Stimulated activated CD8-positive, alpha-beta memory T cell treated with anti-CD3 and anti-CD28 coated beads, Interleukin-15, amount 100 ng/mL, for 48 hours (primary cell): ENCODE measurements at regions not wholly inside any gene's neighbourhood (a gene's known extent, or its start where the extent isn't known, plus 50 kb on each side); places are given as distances from the start of the nearest gene placed in this dataset.
"Not testable (repeated sequence)": the region's sequence is repeated elsewhere in the genome, so short reads cannot be mapped to it uniquely, and the experiment has no call there.

Source experiments
- DNase-seq, 2 donors: peaks; one replicate each; pipeline ENCODE4 v3.0.0-alpha.2; 2020; ENCODE audit warnings: low read depth in 2 of 2

DNA sequence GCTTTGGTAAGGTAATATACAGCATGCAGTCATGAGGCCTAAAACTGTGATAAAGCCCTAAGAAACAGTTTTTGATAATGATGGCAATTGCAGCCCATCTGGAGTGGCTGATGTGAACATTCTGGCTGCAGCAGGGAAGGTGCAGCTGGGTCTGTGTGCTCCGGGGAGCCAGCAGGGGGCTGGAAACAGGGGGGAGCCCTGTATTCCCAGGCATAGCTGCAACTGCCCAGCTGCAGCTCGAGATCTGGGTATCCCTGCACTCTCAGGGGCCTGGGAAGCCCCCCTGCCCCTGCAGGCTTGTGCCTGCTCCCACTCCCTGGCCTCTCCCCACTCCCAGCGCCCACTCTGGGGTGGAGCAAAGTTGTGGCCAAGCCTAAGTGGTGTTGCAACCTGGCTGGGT lies 95.6 kb downstream of the RRAGB start:
- no peak for DNase-seq

DNA sequence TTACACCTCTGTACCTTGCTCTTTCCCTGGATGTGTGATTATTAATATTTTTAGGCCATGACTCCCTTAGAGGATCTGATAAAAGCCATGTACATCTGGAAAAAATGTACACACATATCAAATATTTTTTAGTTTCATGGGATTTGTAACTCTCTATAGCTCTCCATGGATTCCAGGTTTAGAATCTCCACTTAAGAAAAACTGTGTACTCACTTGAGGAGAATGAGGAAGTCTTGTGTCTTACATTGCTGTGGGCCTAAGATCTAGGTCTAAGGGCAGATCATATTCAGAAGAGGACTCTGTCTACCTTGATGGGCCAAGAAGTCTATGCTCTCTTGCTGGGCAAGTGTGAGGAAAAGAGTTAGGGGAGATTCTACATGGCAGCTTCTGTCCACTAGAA lies 98.0 kb downstream of the RRAGB start:
- no peak for DNase-seq

DNA sequence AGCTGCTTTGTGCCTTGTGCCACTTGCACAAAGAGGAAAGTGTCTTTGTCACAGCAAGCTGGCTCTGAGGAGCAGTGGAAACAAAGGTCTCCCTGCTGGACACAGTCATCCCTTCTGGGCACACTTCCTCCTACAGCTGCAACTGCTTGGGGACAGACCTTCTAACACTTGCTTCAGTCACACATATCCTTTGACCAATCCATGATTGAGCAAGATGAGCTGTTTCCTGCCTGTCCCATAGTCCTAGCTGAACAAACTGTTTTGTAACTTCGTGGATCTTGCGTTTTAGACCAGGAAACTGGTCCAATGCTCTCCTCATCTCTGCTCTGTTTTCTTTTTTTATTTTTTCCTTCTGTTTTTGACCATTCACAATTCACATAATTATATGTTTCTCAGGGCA lies 98.5 kb downstream of the RRAGB start:
- DNase-seq, result no peak

DNA sequence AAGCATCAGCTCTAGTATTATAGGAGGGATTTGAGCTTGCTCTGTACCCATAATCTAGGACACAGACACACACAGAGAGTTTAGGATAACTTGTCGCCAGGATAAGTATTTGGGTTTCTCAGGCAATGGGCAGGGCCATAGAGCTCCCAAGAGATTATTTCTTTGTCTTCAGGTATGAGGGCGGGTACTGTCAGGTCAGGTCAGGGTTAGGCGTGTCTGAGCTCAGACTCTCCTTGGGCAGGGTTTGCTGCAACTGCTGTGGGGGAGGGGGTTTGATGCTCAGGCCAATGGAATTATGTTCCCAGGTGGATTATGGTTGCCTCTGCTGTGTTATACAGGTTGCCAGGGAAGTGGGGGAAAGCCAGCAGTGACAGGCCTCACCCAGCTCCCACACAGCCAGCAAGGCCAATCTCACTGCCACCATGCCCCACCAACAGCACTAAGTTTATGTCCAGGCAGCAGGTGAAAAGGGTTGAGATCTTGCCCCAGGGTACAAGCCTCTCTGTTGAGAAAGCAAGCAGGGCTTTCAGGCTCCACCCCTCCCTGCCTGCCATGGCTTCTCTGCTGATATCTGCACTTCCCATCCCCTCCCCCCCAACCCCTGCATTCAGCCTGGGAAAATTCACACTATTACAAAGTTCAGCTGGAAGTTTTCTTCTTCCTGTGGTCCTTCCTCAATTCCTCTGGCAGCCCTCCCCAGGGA lies 101.3 kb downstream of the RRAGB start:
- no peak for DNase-seq

DNA sequence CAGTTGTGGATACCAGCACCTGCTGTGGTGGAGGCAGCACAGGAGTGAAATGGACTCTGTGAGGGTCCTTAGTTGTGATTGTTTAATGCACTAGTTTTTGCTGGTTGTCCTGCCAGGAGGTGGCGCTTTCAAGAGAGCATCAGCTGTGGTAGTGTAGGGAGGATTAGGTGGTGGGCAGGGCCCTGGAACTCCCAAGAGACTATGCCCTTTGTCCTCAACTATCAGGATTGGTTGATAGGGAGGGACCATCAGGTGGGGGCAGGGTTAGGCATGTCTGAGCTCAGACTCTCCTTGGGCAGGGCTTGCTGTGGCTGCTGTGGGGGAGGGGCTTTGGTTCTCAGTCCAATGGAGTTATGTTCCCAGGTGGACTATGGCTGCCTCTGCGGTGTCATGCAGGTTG lies 121.9 kb downstream of the RRAGB start:
- DNase-seq, result no peak

DNA sequence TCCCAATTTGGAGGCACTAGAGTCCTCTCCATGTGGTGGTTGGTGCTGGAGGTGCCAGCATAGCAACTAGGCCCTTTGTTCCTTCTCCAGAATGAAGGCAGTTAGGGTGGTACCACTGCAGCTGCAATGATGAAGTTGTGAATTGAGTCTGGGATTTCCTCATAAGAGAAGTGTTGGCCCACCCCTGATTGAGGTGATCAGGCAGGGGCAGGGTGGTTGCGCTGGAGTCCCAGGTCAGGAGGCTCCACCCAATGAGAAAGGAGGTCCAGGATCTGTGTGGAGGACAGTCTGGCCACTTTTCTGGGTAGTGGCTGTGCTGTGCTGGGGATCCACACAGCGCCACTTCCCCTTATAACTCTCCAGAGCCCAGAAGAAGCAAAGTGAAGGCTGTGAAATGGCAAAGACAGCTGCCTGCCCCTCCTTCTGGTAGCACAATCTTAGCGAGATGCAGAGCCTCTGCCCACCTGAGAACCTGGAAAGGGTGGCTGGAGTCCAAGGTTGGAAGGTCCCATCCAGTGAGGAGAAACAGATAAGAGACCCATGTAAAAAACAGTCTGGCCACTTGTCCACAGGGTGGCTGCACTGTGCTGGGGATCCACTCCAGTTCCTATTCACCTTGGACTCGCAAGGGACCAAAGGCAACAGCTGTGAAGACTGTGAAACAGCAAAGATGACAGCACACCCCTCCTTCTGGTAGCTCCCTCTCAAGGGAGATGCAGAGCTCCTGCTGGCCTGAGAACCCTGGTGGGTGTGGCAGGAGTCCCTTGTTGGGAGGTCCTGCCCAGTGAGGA lies 124.6 kb downstream of the RRAGB start:
- no peak for DNase-seq

DNA sequence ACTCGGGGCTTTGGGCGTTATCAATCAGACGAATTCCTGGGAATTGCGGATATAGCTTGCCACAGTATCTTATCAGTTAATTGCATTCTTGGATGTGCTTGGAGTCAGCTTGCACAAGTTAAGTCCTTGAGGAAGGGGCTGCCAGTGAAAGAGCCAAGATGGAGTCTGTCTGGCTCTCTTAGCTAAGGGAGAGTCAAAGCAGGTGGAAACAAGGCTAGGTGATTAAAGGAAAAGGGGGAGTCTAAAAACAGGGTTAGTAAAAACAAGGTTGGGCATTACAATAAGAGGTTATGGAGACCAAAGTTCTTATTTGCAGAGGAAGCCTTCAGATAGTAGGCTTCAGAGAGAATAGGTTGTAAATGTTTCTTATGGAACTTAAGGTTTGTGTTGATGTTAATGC lies 149.2 kb downstream of the RRAGB start:
- not testable (repeated sequence) for DNase-seq

DNA sequence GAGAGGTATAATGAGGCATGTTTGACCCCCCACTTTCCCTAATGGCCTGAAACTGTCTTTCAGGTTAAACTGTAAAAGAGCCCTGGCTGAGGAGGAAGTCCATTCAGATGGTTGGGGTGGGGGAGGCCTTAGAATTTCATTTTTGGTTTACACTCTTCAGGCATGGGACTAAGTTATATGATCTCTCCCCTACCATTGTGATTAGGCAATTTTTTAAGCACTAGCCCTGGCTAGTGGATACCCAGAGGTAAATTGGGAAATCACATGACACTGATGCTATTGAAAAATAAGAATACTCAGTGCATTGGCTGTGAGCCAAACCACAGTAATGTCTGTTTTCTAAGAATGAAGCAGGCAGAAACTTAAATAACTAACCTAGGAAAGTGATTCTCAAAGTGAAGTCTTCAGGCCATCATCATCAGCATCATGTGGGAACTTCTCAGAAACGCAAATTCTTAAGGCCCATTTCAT lies 149.7 kb downstream of the RRAGB start:
- no peak for DNase-seq

DNA sequence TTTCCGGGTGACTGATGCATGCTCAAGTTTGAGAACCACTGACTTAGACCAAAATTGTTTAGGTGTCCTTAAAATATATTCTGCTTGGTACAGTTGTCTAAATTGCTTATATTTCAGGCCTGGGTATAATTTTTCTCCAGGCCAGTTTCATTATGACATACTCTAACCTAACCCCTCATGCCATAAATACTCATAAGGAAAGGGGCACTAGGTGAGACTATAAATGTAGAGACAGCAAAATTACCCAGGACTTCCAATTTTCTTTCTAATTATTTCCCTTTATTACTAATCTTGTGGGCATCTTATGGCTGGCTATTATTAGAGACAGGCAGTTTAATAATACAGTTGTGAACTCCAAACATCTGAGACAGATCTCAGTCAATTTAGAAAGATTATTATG lies 150.2 kb downstream of the RRAGB start:
- DNase-seq, result no peak

DNA sequence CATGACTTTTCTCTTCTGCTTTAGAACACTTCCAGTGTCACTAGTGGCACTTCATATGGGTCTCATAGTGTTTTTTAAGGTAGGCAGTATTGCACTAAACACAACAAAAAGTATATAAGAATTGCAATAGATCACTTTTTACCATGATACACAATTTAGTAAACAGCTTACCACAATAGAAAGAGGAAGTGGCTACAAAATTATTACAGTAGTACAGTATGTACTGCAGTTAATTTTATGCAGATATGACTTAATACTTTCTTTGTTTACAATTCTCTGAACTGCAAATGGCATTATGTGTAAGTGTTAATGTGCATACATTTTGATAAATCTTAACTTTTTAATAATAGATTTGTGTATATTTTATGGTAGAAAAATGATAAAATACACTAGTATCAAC lies 157.3 kb downstream of the RRAGB start:
- no peak for DNase-seq

DNA sequence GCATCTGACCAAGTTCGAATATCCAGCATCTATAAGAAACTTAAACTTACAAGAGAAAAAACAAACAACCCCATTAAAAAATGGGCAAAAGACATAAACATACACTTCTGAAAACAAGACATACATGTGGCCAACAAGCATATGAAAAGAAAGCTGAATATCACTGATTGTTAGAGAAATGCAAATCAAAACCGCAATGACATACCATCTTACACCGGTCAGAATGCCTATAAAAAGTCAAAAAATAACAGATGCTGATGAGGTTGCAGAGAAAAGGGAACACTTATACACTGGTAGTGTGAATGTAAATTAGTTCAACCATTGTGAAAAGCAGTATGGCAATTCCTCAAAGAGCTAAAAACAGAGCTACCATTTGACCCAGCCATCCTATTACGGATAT lies 166.0 kb downstream of the RRAGB start:
- not testable (repeated sequence) for DNase-seq

DNA sequence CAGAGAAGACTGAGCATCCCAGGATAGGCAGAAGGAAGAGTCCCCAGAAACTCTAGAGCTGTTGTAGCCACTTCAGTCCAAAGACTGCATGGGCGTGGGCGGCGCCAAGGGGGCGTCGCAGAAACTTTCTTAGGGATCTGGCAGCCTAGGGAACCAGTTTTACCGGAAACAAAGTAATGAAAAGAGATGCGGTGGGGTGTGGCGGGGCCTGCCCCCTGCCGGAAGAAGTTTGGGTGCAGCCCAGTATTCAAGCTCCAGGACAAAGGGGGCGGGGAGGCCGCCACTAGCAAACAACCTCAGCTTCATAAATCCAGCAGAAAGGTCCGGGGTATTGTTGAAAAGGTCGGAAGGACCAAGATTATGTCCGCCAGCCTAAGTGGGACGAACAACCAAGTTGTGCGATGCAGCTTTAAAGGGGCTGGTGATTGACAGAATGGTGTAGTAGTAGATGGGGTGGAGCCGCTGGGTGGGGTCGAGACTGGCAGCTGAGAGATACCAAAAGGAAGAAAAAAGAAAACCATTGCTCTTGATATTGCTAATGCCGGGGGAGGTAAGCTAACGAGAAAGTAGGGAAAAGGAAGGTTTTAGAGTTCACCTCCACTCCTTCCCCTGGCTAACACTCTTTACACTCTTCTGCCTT lies 190.5 kb downstream of the RRAGB start:
- peak in 1 of 2 donors; percentile 13 for DNase-seq

DNA sequence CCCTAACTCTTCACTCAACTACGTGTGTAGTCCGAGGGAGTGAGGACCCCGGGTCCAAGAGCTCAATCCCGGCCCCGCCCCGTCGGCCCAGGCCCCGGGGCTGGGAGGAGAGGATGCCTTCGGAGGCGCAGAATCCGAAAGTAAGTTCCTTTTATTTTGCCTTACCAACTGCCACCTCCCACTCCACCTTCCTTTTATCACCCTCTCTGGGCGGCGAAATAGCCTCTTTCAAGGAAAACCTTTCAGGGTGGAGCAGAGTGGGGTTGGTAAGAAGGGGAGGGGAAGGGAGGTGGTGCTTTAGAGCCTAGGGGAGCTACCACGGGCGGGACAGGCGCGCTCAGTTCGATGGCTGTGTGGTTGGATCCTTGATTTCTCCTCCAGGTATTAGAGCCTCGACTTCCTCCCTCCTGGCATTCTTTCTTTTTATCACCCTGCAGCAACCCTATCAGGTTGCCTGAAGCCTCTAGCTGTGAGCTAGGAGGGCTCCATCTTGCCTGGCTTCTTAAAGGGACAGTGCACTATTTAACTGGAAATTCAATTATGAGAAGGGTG lies 191.2 kb downstream of the RRAGB start:
- DNase-seq, result no peak

DNA sequence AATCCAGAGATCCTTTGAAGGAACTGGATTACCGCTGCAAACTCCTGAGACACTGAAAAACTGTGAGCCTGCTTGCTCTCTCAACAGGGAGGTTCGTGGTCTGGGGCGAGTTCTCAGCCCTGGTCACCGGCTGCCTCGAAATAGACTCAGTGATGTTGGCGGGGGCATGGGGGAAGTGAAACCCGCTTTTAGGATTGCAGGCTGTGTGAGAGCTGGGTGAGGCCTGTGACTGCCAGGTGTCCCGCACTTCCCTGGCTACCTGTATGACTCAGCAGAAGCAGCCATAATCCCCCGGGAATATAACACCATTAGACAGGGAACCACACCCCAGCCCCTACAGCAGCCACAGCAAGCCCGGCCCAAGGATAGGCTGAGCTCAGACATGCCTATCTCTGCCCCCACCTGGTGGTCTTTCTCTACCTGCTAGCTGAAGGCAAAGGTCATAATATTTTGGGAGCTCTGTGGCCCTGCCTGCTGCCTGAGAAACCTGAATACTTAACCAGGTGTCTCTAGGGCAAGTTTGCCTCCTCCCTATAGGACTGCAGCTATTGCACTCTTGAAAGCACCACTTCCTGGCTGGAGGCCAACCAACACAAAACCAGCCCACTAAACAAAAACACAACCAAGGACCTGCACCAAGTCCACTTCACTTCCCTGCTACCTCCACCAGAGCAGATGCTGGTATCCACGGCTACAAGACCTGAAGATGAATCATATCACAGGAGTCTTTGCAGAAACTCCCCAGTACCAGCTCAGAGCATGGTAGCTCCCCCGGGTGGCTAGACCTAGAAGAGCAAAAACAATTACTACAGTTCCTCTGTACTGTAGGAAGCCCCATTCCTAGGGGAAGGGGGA lies 202.0 kb downstream of the RRAGB start:
- no peak for DNase-seq

DNA sequence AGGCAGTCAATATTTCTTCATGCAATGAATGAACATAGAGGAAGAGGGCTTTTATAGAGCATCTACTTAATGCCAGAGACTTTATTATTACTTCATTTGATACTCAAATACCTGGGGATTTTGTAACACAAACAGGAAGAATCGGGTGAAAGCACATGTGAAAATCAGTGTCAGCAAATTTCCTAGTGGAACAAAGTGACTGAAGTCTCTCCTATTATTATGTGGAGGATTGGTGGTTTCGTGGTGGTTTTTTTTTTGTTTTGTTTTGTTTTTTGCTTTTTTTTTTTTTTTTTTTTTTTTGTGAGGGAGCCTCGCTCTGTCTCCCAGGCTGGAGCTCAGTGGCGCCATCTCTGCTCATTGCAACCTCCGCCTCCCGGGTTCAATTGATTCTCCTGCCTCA lies 207.0 kb downstream of the RRAGB start:
- no peak for DNase-seq

DNA sequence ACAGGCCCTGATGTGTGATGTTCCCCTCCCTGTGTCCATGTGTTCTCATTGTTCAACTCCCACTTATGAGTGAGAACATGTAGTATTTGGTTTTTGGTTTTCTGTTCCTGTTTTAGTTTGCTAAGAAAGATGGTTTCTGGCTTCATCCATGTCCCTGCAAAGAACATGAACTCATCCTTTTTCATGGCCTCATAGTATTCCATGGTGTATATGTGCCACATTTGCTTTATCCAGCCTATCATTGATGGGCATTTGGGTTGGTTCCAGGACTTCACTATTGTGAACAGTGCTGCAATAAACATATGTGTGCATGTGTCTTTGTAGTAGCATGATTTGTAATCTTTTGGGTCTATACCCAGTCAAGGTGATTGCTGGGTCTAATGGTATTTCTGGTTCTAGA lies 211.0 kb downstream of the RRAGB start:
- not testable (repeated sequence) for DNase-seq
